GM21717 (cell line): ENCODE measurements at regions not wholly inside any gene's neighbourhood (a gene's known extent, or its start where the extent isn't known, plus 50 kb on each side); places are given as distances from the start of the nearest gene placed in this dataset.

ENCODE experiments used
- ATAC-seq: cut with Tn5 transposase; IDR thresholded peaks from one replicate; pipeline ENCODE4 v1.9.1; 2021; ENCODE audit warnings: mild to moderate bottlenecking, moderate library complexity; ENCODE audit not compliant: unreplicated experiment

DNA sequence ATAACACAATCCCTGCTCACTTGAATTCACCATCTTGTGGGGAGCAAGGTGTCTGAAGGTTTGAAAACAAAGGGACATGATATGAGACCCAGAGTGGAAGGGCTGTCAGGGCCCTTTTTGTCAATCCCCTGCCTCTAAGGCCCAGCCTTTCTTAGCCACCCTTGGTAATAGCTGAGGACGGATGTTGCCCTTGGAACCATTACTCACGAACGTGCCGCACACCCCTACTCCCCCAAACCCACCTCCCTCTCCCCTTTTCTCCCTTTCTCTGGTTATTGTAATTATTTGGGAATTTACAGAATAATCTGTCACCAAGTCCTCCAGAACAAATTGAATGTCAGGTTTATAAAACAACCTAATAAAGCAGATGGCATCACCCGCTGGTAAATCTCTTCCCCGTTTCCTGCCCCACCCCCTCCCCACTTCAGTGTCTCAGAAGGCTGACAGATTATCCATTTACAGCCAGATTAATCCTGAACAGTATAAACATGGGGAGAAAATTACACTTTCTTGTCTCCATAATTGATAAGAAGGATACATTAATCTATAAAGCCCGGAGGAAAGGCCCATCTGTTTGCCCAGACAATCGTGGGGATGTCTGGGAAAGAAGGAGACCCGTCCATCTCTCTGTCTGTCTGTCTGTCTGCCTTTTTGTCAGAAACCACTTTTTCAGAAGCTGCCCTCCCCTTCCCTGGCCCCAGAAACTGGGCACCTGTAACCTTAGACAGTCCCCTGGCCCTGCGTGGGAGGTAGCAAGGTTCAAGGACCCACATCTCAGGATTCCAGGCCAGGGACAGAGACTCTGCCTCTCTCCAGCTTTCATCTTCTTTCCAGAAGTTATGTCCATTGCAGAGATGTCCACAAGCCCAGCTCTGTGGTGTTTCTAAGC lies 60.6 kb upstream of the CD34 start:
- no peak for ATAC-seq

DNA sequence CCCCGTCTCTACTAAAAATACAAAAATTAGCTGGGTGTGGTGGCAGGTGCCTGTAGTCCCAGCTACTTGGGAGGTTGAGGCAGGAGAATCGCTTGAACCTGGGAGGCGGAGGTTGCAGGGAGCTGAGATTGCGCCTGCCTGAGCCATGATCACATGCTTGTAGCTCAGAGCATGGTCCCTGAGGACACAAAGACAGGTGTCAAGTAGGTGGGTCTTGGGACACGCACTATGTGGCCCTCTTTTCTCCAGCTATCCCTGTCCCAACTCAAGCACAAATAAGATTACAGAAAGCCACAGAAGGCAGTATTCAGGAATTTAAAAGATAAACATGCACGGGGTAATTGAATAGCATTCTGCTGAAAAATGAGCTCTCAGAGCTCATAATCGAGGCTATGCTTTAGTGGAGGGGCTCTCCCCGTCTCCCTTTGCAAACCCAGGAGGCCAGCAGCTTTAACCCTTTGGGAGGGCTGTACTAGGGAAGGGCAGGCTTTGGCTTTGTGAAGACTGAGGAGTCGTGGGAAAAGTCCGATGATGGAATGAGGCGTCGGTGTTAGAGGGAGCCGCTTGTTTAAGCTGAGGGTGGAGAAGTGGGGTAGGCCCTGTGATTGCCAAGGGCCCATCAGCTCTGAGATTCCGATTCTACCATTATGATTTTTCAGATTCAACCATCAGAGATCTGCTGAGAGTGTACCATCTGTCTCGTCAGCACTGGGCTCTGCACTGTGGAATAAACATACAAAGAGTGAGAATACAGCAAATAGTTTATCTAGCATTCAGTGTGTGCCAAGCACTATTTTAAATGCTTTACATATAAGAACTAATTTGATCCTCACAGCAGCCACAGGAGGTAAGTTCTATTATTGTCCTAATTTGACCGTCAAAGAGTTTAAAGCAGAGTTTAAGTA lies 59.7 kb upstream of the CD34 start:
- no peak for ATAC-seq

- ATAC-seq = no peak
Measured at GRCh38 chr1:207969528-207969927, 58.6 kb upstream of the CD34 start.

- no peak for ATAC-seq
Measured at GRCh38 chr1:207968521-207969009, 57.6 kb upstream of the CD34 start.

- no peak for ATAC-seq
Measured at GRCh38 chr1:207967703-207968102, 56.8 kb upstream of the CD34 start.

DNA sequence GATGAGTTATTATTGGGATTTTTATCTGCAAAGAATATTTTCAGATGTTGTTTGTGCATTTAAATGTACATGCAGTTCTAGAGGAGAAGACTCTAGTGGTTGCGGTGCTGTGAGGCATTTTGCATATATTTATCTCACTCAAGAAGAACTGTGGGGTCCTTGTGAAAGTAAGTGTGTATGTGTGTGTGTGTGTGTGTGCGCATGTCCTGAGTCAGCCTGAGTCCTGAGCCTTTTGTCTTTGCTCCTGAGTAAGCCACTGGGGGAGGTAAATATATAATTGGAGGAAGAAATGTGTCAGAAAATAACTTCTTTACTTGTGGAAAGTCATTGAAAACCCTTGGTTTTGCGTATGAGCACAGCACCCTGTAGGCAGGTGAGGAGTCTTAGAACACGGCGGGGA lies 55.6 kb upstream of the CD34 start:
- ATAC-seq = no peak

- no peak for ATAC-seq
Measured at GRCh38 chr1:207965392-207966387, 54.8 kb upstream of the CD34 start.

DNA sequence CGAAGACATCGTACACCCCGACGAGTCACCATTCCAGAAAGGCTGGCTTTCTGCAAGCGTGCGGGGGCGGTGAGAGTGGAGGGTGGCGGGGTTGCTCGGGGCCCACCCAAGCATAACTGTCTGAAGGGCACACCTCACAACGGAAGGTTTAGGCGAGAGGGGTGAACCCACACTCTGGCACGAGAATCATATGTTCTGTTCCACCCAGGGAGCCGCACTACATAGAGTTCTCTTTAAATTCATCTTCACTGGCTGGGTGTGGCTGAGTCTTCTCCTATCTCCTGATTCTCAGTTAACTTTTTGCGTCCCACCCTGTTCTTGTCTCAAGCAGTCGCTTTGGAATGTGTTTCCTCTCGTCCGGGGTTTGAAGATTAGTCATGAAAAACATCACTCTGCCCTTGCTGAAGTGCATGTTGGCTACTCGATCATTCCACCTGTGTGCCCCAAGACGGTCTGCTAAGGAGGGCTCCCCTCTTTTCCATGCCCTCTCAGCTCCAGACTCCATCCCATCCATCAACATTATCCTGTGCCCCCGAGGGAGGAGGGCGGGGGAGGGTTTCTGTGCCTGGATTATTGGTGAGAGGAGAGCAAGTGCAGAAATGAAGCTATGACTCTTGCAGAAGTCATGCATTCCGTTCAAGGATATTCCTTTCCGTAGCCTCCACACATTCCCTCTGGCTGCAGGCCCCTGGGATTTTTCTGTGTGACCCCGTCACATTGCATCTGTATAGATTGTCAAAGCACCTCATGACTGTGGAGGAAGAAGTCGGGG lies 53.5 kb upstream of the CD34 start:
- no peak for ATAC-seq

DNA sequence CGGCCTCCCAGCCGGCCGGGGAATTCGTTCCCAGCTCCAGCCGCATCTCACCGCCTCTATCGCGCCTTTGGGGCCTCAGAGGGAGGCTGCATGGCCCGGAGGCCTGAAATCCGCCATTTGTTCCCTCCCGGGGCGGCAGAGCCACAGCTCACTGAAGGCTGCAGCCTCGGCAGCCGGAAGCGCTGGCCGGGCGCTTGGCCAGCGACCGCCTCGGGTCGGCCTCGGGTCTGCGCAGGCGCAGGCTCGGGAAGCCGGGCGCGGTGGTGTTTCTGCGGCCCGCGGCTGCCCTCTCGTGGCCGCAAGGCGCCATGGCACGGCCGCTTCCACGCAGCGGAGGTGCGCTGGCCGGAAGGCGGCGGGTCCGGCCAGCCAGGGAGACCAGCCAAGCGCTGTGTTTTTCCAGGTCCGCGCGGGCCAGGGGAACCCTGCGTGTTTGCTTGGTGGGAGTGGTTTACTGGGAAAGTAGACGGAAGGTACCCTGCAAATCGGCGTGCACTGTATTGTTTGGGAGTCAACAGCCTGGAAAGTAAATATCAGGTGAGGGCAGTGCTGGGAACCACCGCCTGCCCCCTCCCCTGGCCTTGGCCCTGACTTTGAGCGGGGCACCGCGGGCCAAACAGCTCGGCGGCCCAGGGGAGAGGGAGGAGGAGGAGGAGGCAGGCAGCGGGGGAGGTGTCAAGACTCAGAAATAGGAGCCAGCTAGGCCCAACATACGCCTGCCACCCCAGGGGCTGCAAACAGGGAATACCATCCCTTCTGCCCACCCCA lies 52.7 kb upstream of the CD34 start:
- ATAC-seq = peak; percentile 87

GRCh38 chr1:207962716-207963426 lies 51.9 kb upstream of the CD34 start:
- peak; percentile 30 for ATAC-seq
